ENCODE measurements at regions not wholly inside any gene's neighbourhood (a gene's known extent, or its start where the extent isn't known, plus 50 kb on each side); places are given as distances from the start of the nearest gene placed in this dataset.

DNA sequence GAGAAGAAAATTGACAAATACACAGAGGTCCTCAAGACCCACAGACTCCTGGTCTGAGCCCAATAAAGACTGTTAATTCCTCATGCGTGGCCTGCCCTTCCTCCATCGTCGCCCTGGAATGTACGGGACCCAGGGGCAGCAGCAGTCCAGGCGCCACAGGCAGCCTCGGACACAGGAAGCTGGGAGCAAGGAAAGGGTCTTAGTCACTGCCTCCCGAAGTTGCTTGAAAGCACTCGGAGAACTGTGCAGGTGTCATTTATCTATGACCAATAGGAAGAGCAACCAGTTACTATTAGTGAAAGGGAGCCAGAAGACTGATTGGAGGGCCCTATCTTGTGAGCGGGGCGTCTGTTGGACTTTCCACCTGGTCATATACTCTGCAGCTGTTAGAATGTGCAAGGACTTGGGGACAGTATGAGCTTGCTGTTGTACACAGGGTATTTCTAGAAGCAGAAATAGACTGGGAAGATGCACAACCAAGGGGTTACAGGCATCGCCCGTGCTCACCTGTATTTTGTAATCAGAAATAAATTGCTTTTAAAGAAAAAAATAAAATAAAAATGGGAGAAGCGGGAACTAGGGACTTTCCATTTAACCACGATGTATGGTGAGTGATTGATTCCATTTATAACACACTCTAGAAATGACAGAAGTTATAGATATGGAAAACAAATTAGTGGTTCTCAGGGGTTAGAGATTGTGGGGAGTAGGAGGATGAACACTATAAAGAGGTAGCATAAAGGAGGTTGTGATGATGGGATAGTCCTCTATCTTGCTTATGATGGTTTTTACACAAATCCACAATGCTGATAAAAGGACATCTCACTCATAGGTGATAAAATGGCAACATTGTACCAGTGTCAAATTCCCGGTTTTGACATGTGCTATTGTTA, 244.7 kb downstream of the MRPL39 start:
- no peak for TF ChIP-seq GATA3 (IDR thresholded peaks at IDR 0.05; ENCODE audit: low read depth, low read length)
- no peak for TF ChIP-seq GATA2 (IDR thresholded peaks at IDR 0.05; ENCODE audit: low read depth, low read length)

DNA sequence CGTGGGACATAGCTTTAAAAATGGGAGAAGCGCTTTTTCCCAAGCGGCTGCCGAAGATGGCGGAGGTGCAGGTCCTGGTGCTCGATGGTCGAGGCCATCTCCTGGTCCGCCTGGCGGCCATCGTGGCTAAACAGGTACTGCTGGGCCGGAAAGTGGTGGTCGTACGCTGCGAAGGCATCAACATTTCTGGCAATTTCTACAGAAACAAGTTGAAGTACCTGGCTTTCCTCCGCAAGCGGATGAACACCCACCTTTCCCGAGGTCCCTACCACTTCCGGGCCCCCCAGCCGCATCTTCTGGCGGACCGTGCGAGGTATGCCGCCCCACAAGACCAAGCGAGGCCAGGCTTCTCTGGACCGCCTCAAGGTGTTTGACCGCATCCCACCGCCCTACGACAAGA, 245.5 kb downstream of the MRPL39 start:
- no peak for TF ChIP-seq GATA2 (IDR thresholded peaks at IDR 0.05; ENCODE audit: low read depth, low read length)
- TF ChIP-seq GATA3 (IDR thresholded peaks at IDR 0.05; ENCODE audit: low read depth, low read length) = no peak

DNA sequence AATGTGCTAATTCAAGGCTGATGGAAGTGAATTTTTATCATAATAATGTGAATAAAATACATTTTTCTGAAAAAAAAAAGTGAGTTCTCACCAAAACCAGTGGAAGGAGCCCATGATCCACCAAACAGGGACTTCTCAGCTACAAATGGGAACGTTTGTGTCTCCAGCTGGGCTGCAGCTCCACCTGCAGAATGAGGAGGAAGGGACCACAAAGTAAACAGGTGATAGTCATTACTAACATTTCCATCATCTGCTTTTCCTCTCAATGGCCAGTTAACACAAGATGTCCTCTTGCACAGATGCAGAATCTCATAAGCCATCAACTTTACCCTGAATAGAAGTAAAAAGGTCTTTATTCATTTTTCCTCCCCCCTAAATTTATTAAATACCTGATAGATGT, 246.2 kb downstream of the MRPL39 start:
- TF ChIP-seq GATA2 (IDR thresholded peaks at IDR 0.05; ENCODE audit: low read depth, low read length) (no peak), GATA3 (IDR thresholded peaks at IDR 0.05; ENCODE audit: low read depth, low read length) (no peak)

DNA sequence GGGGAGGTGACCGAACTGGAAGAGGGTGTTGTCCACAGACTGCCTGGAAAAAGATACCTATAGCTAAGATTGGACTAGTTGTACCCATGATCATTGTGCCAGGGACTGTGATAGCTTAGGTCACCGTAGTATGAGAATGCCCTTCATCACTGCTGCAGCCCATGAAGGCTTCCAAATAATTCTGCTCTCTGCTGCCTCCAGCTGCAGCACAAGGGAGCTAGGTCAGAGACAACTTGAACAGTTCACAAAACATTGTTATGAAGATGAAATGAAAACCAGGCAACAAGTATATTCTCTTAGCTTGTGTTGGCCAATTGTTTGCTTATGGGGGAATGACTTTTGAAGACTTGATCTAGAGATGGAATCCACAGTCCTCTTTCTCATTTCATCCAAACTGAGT, 246.7 kb downstream of the MRPL39 start:
- TF ChIP-seq GATA3 (IDR thresholded peaks at IDR 0.05; ENCODE audit: low read depth, low read length) (no peak), GATA2 (IDR thresholded peaks at IDR 0.05; ENCODE audit: low read depth, low read length) (no peak)

- TF ChIP-seq GATA3 (IDR thresholded peaks at IDR 0.05; ENCODE audit: low read depth, low read length) = no peak
- no peak for TF ChIP-seq GATA2 (IDR thresholded peaks at IDR 0.05; ENCODE audit: low read depth, low read length)
These were observed 247.6 kb downstream of the MRPL39 start for GRCh38 chr21:25359724-25360123.

- TF ChIP-seq GATA2 (IDR thresholded peaks at IDR 0.05; ENCODE audit: low read depth, low read length) (no peak), GATA3 (IDR thresholded peaks at IDR 0.05; ENCODE audit: low read depth, low read length) (no peak)
These were observed 257.2 kb downstream of the MRPL39 start for GRCh38 chr21:25350056-25350455.

DNA sequence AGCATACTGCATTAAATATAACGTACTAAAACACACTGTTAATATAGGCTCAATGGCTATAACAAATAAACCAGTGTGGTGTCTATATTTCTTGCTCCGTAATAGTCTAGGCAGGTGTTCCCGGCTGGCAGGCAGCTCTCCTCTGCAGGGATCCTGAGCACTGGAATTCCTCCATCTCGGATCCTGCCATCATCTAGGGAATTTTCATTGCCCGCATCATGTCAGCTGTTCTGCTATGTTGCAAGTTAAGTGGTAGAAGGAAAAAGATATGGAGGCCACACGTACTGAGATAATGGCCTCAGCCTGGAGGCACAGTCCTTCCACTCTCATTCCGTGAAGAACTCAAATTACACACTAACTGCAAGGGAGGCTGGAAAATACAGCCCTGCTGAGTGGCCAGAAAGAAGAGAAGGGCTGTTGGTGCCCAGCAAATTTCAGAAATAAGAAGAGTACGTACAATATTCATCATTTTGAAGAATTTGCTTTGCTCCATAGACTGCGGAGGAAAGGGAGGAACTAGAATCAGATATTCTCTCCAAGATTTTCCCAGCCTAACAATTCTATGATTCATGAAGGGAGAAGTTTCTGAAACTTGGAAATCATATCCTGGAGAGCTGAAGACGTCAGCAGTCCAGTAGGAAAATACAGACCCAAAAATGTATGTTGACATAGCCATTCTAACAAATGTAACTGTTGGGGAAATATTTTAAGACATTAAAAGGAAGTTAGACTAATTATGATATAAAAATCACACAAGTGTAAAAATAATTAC, 263.3 kb downstream of the MRPL39 start:
- no peak for TF ChIP-seq GATA3 (IDR thresholded peaks at IDR 0.05; ENCODE audit: low read depth, low read length)
- TF ChIP-seq GATA2 (IDR thresholded peaks at IDR 0.05; ENCODE audit: low read depth, low read length) = no peak

- no peak for TF ChIP-seq GATA2 (IDR thresholded peaks at IDR 0.05; ENCODE audit: low read depth, low read length)
- TF ChIP-seq GATA3 (IDR thresholded peaks at IDR 0.05; ENCODE audit: low read depth, low read length) = no peak
These were observed 264.5 kb downstream of the MRPL39 start for GRCh38 chr21:25342816-25343215.

- no peak for TF ChIP-seq GATA2 (IDR thresholded peaks at IDR 0.05; ENCODE audit: low read depth, low read length)
- TF ChIP-seq GATA3 (IDR thresholded peaks at IDR 0.05; ENCODE audit: low read depth, low read length) = no peak
These were observed 265.3 kb downstream of the MRPL39 start for GRCh38 chr21:25341981-25342380.

GRCh38 chr21:25338415-25338814, 268.9 kb downstream of the MRPL39 start:
- TF ChIP-seq GATA3 (IDR thresholded peaks at IDR 0.05; ENCODE audit: low read depth, low read length) (no peak), GATA2 (IDR thresholded peaks at IDR 0.05; ENCODE audit: low read depth, low read length) (no peak)

- TF ChIP-seq GATA3 (IDR thresholded peaks at IDR 0.05; ENCODE audit: low read depth, low read length) (no peak), GATA2 (IDR thresholded peaks at IDR 0.05; ENCODE audit: low read depth, low read length) (no peak)
These were observed 273.1 kb downstream of the MRPL39 start for GRCh38 chr21:25334046-25334730.

GRCh38 chr21:25331286-25331685, 276.0 kb downstream of the MRPL39 start:
- TF ChIP-seq GATA3 (IDR thresholded peaks at IDR 0.05; ENCODE audit: low read depth, low read length) = no peak
- no peak for TF ChIP-seq GATA2 (IDR thresholded peaks at IDR 0.05; ENCODE audit: low read depth, low read length)

DNA sequence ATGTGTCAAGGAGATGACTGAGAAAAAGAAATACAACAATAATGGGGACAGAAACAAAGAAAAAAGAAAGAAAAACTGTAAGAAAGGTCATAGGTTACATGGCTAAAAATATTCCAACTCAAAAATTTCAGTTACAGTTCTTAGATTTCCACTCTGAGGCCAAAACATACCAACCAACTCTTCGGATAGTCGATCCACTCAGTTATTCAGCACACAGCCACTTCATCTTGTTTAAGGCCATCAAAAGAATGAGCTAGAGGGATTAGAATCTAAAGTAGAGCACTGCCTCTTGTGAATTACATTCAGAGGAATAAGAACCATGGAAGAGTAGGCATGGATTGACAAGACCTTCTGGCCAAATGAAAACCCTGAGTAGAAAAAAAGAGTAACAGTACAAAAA, 277.0 kb downstream of the MRPL39 start:
- TF ChIP-seq GATA3 (IDR thresholded peaks at IDR 0.05; ENCODE audit: low read depth, low read length) = no peak
- TF ChIP-seq GATA2 (IDR thresholded peaks at IDR 0.05; ENCODE audit: low read depth, low read length) = no peak

DNA sequence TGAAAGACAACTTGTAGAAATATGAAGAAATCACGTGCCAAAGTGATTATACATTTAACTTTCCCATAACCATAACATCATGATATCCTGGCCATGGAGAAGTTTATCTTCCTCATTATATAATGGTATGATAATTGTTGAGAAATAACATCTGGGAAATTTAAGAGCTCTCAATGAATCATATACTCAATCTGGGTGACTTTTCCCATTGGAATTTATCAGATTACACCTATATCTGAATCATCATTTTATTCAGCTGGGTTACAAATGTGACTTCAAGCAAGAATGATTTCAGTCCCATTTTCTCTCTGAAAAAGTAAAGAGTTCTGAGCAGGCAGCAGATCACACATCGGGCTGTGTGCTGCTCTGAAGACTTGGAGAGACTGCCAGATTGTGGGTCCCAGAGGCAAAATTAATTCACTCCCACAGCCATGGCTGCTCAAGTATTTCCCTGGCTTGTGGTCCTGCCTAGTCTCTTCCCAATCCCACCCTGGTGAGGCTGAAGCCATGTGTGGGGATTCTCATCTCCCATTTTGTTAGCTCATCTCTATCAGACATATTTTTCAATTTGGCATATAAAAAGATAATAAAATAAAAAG, 278.0 kb downstream of the MRPL39 start:
- TF ChIP-seq GATA3 (IDR thresholded peaks at IDR 0.05; ENCODE audit: low read depth, low read length) = no peak
- TF ChIP-seq GATA2 (IDR thresholded peaks at IDR 0.05; ENCODE audit: low read depth, low read length) = no peak
